ENCODE measurements at regions not wholly inside any gene's neighbourhood (a gene's known extent, or its start where the extent isn't known, plus 50 kb on each side); places are given as distances from the start of the nearest gene placed in this dataset.

DNA sequence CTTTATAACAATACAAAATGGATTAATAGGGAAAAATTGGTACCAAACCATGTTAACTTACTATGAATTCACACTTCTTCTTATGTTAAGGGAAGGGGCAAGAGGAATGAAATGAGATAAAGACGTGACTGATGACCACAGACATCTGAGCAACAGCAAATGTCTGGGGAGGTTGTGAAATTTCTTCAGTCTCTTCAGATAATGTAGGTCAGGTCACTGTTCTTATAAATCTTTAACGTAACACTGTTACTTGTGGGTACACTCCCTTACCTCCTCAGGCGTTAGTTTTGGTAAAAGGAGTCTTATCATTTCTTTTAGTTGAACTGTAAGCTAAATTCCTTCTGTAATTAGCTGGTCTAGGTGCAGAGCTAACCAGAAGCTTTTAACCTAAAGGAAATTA, 405.0 kb upstream of the LRFN5 start:
- no peak overlapping the region for H3K4me3 ChIP-seq
- no peak for DNase-seq (ENCODE audit: low read depth in 1 of 2, low spot score in 2 of 2)
- H3K4me1 ChIP-seq (replicated peaks), result no peaks in the 10 kb centered on the region
- no peak overlapping the region for H3K27ac ChIP-seq
- no peaks in the 10 kb centered on the region for H3K9me3 ChIP-seq (replicated peaks)
- H3K36me3 ChIP-seq, result no peaks in the 10 kb centered on the region
- no peaks in the 10 kb centered on the region for H3K27me3 ChIP-seq (replicated peaks)

DNA sequence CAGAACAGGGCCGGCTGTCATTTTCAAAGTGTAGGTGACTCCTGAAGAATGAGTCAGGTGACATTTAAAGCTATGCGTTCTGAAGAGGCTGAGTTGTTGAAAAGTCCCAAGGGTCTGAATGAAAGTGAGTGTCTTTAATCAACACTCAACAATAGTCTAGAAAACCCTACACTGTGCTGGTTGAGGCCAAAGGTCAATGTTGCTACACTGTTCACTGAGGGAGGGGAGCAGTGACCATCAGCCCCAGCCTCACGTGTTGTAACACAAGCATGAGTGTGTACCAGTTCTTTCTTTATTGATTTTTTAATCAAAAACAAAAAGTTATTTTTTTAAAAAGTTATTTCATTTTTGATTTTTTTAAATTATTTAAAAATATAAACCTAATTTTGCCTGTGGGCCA, 418.8 kb upstream of the LRFN5 start:
- Histone ChIP-seq H3K9me3 (replicated peaks) (no peaks in the 10 kb centered on the region), H3K4me1 (replicated peaks) (no peaks in the 10 kb centered on the region), H3K27me3 (replicated peaks) (no peaks in the 10 kb centered on the region)

DNA sequence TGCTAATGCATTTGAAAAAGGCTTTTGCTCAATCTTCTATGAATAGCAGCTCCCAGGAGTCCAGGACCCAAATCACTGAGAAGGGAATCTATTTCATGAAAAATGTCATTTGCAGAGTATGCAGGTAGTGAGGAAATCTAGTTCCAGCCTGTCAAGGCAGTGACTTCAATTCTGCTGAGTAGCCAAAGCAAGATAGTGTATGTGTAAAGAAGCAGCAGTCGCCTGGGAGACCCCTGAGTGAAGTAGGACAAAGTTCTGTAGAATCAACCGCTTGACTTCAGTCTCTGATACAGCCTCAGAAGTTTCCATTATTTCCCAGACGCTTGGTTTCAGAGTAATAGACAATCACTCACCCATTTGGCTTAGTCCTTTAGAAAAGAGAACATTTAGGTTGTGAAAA, 435.6 kb upstream of the LRFN5 start:
- no peak for DNase-seq (ENCODE audit: low read depth in 1 of 2, low spot score in 2 of 2)
- Histone ChIP-seq H3K4me1 (replicated peaks) (no peaks in the 10 kb centered on the region), H3K9me3 (replicated peaks) (no peaks in the 10 kb centered on the region), H3K4me3 (no peak overlapping the region), H3K27ac (no peak overlapping the region), H3K36me3 (no peaks in the 10 kb centered on the region), H3K27me3 (replicated peaks) (no peaks in the 10 kb centered on the region)

More for the DNA sequence above, 418.8 kb upstream of the LRFN5 start:
- H3K36me3 ChIP-seq, result no peaks in the 10 kb centered on the region
- no peak overlapping the region for H3K27ac ChIP-seq
- no peak overlapping the region for H3K4me3 ChIP-seq
- no peak for DNase-seq (ENCODE audit: low read depth in 1 of 2, low spot score in 2 of 2)

DNA sequence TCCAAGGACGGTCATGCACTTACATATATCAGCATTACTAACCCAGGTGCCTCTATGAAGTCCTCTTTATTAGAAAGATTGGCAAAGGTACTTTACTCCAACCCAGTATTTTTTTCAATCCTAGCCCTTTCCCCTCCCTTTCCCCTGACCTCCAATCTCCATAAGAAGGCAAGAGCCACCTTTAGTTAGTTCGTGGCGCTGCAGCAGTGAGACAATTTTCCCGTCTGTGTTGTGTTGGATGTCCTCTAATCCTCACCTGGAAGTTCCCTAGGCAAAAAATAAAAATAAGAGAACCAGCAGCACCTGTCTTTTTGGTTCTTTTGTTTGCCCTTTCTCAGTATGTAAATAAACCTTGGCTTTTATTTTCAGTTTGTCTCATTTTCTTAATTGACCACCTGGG, 439.6 kb upstream of the LRFN5 start:
- no peak for DNase-seq (ENCODE audit: low read depth in 1 of 2, low spot score in 2 of 2)
- H3K27ac ChIP-seq, result no peak overlapping the region
- no peaks in the 10 kb centered on the region for H3K27me3 ChIP-seq (replicated peaks)
- H3K4me1 ChIP-seq (replicated peaks), result no peaks in the 10 kb centered on the region
- no peak overlapping the region for H3K4me3 ChIP-seq
- no peaks in the 10 kb centered on the region for H3K36me3 ChIP-seq
- no peaks in the 10 kb centered on the region for H3K9me3 ChIP-seq (replicated peaks)

DNA sequence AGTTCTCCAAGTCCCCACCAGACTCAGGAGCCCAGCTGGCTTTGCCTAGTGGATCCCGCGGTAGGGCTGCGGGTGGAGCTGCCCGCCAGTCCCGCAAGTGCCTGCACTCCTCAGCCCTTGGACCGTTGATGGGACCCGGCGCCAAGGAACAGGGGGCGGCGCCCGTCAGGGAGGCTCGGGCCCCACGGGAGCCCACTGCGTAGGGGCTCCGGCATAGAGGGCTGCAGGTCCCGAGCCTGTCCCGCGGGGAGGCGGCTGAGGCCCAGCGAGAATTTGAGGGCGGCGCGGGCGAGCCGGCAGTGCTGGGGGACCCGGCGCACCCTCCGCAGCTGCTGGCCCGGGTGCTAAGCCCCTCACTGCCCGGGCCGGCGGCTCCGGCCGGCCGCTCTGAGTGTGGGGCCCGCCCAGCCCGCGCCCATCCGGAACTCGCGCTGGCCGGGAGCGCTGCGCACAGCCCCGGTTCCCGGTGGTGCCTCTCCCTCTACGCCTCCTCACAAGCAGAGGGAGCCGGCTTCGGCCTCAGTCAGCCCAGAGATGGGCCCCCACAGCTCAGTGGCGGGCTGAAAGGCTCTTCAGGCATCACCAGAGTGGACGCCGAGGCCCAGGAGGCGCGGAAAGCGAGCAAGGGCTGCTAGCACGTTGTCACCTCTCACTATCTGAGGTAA, 452.4 kb upstream of the LRFN5 start:
- Histone ChIP-seq H3K36me3 (no peaks in the 10 kb centered on the region), H3K27ac (no peak overlapping the region), H3K4me3 (no peak overlapping the region), H3K4me1 (replicated peaks) (no peaks in the 10 kb centered on the region), H3K9me3 (replicated peaks) (no peaks in the 10 kb centered on the region; the same call in 1 of the 2 replicates), H3K27me3 (replicated peaks) (no peaks in the 10 kb centered on the region)
- no peak for DNase-seq (ENCODE audit: low read depth in 1 of 2, low spot score in 2 of 2)

DNA sequence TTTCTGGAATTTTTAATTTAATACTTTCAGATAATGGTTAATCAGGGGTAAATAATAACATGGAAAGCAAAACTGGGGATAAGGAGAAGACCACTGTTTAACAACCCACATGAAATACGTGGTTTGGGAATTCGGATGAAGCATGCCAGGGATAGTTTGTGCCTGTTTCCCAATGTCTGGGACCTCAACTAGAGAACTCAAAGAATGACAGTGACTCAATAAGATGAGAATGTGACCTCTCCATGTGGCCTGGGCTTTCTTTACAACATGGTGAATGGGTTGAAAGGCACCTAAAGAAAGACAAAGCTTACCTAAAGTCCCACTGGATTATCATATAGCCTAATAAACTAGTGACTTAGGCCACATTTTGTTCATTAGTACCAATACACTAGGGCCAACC, 460.3 kb upstream of the LRFN5 start:
- no peaks in the 10 kb centered on the region for H3K27me3 ChIP-seq (replicated peaks)
- H3K9me3 ChIP-seq (replicated peaks), result no peaks in the 10 kb centered on the region; the same call in 1 of the 2 replicates
- no peaks in the 10 kb centered on the region for H3K4me1 ChIP-seq (replicated peaks)
- no peak for DNase-seq (ENCODE audit: low read depth in 1 of 2, low spot score in 2 of 2)
- H3K4me3 ChIP-seq, result no peak overlapping the region
- H3K36me3 ChIP-seq, result no peaks in the 10 kb centered on the region
- no peak overlapping the region for H3K27ac ChIP-seq

DNA sequence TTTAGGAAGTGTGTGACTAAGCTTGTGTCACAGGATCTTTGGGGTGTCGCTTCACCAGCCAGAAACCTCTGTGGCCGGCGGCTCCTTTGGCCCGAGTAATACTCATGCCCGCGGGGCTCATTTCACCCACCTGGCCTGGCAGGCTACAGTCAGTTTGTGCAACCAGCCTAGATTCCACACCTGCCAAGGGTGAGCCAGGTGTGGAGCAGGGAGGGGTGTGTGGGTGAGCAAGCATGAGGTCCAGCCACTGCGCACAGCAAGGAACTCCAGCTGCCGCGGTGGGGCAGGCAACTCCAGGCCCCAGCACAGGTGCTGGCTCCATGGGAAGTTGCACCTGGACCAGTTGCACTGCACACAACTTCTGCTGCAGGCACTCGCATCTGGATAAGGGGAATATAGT, 462.3 kb upstream of the LRFN5 start:
- Histone ChIP-seq H3K9me3 (replicated peaks) (no peaks in the 10 kb centered on the region), H3K36me3 (no peaks in the 10 kb centered on the region), H3K27me3 (replicated peaks) (no peaks in the 10 kb centered on the region), H3K4me3 (no peak overlapping the region), H3K4me1 (replicated peaks) (no peaks in the 10 kb centered on the region), H3K27ac (no peak overlapping the region)
- no peak for DNase-seq (ENCODE audit: low read depth in 1 of 2, low spot score in 2 of 2)

DNA sequence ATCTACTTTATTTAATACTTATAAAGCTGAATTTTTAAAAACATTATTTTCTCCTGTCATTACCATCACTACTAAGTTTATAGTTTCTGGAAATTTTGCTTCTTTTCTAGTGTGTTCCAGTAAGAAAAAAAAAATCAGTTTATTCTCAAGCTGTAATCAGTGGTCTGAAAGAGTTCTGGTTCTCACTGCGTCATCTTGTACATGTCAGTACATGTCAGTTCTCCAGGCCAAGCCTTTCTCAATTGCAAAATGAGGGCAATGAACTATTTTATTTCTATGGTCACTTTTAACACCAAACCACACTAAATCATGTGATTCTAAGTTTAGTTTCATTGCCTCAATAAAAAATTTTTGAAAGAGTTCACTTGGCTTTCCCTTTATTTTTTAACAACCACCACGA, 468.9 kb upstream of the LRFN5 start:
- no peak overlapping the region for H3K27ac ChIP-seq
- DNase-seq (ENCODE audit: low read depth in 1 of 2, low spot score in 2 of 2), result no peak
- no peak overlapping the region for H3K4me3 ChIP-seq

DNA sequence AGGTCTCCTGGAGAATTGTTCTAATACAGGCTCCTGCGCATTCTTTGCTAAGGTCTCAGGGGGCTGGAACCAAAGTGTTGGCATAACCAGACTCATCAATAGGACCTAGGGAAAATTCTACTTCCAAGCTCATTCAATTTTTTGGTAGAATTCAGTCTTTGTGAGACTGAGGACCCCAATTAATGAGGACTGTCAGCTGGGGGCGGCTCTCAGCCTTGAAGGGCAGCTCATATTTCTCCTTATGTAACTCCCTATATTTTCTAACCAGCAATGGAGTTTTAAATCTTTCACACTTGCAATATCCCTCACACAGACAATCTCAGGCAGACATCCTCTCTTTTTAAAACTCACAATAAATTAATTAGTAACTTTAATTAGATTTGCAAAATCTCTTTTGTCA, 476.4 kb upstream of the LRFN5 start:
- no peaks in the 10 kb centered on the region for H3K9me3 ChIP-seq (replicated peaks)
- H3K36me3 ChIP-seq, result no peaks in the 10 kb centered on the region
- DNase-seq (ENCODE audit: low read depth in 1 of 2, low spot score in 2 of 2), result no peak
- no peak overlapping the region for H3K27ac ChIP-seq
- H3K27me3 ChIP-seq (replicated peaks), result no peaks in the 10 kb centered on the region
- H3K4me1 ChIP-seq (replicated peaks), result no peaks in the 10 kb centered on the region
- no peak overlapping the region for H3K4me3 ChIP-seq

More for the DNA sequence above, 468.9 kb upstream of the LRFN5 start:
- no peaks in the 10 kb centered on the region for H3K4me1 ChIP-seq (replicated peaks)
- no peaks in the 10 kb centered on the region for H3K9me3 ChIP-seq (replicated peaks)
- H3K36me3 ChIP-seq, result no peaks in the 10 kb centered on the region
- no peaks in the 10 kb centered on the region for H3K27me3 ChIP-seq (replicated peaks)

DNA sequence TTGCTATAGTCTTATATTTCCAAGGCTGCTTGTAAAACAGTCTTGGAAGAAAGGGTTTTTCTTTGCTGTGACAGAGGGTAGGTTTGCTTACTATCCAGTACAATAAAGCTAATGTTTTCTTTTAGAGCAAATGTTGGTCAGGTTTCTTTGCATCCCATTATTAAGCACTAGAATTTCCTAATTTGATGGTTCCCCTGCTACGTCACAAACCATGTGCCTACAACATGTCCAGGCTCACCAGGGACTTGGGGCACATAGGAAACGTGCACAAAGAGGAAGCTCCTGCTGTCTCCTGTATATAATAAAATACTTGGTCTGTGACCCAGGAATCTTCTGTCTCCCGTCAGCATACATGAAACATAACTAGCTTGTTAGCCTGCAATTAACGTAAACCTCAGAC, 486.3 kb upstream of the LRFN5 start:
- H3K36me3 ChIP-seq, result no peaks in the 10 kb centered on the region
- H3K4me3 ChIP-seq, result no peak overlapping the region
- no peaks in the 10 kb centered on the region for H3K27me3 ChIP-seq (replicated peaks)
- DNase-seq (ENCODE audit: low read depth in 1 of 2, low spot score in 2 of 2), result no peak
- no peak overlapping the region for H3K27ac ChIP-seq
- no peaks in the 10 kb centered on the region for H3K9me3 ChIP-seq (replicated peaks)
- no peaks in the 10 kb centered on the region for H3K4me1 ChIP-seq (replicated peaks)

DNA sequence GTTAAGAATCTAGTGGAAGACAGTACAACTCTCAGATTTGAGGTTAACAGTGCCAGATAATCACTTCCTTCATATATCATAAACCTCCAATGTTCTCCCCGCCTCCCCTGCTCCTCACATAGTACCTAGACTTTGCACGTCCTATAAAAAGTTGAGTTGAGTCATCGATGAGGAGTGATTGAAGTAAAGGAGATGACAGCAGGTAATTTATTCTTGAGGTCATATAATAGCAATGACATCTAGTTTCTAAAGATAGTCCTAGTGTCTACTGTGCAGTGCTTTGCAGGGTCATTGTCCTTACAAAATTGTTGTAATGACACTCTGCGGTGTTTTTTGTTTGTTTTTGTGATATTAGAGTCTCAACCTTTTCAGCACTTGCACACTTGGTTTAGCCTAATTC, 510.5 kb upstream of the LRFN5 start:
- Histone ChIP-seq H3K27ac (no peak overlapping the region), H3K4me1 (replicated peaks) (no peaks in the 10 kb centered on the region), H3K27me3 (replicated peaks) (no peaks in the 10 kb centered on the region), H3K36me3 (no peaks in the 10 kb centered on the region), H3K9me3 (replicated peaks) (0 out of 2 replicates have a peak, but pooled peaks cover 4% of the 10 kb centered on the region), H3K4me3 (no peak overlapping the region)
- DNase-seq (ENCODE audit: low read depth in 1 of 2, low spot score in 2 of 2), result no peak

DNA sequence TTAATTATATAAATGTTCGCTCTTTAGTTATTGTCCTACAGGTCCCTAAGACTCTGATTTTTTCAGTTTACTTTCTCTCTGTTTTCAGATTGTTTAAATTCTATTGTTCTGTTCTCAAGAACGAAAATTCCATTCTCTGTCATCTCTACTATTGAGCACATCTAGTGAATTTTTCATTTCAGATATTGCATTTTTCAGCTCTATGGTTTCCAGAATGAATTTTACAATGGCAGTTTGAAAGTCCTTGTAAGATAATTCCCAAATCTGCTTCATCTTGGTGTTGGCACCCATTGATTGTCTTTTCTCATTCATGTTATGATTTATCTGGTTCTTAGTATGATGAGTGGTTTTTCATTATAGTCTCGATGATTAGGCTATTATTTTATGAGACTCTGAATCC, 519.6 kb upstream of the LRFN5 start:
- Histone ChIP-seq H3K9me3 (replicated peaks) (no peaks in the 10 kb centered on the region), H3K4me3 (no peak overlapping the region), H3K27me3 (replicated peaks) (no peaks in the 10 kb centered on the region), H3K36me3 (no peaks in the 10 kb centered on the region), H3K4me1 (replicated peaks) (no peaks in the 10 kb centered on the region), H3K27ac (no peak overlapping the region)
- DNase-seq (ENCODE audit: low read depth in 1 of 2, low spot score in 2 of 2), result no peak

DNA sequence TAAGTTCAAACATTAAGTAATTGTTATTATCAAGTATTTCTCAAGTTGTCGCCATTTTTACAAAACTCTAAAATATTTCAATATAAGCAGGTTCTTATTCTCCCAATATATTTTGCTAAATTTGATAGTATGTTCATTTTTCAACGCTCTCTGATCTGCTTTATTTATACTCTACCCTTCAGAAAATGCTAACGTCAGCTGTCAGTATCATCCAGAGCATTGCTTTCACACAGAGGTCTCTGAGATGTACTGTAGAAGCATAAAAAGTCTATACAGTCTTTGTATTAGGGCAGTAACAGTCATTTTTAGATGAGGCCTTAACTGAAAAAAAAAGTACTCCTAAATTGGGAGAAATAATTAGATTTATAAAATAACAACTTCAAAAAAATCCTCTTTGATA, 533.1 kb upstream of the LRFN5 start:
- Histone ChIP-seq H3K9me3 (replicated peaks) (no peaks in the 10 kb centered on the region), H3K36me3 (no peaks in the 10 kb centered on the region), H3K4me1 (replicated peaks) (no peaks in the 10 kb centered on the region), H3K27ac (no peak overlapping the region), H3K4me3 (no peak overlapping the region), H3K27me3 (replicated peaks) (no peaks in the 10 kb centered on the region)
- no peak for DNase-seq (ENCODE audit: low read depth in 1 of 2, low spot score in 2 of 2)

DNA sequence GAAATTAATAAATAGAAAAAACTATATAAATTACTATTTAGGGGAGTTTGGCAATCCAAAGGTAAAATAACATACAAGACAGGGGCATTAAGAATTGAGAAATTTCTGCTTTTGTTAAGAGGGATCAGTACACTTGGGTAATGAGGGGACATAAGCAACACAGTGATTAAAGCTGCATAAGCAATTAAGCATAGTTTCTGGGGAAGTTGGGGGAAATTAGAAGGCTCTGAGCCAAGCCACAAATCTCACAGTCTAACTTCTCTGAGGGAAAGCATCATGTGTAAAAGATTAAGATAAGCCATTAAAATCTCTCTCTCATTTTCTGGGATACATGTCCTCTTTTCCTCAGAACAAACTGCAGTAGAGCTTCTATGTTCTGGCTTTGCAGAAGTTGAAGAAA, 533.9 kb upstream of the LRFN5 start:
- Histone ChIP-seq H3K36me3 (no peaks in the 10 kb centered on the region), H3K4me1 (replicated peaks) (no peaks in the 10 kb centered on the region), H3K27me3 (replicated peaks) (no peaks in the 10 kb centered on the region), H3K9me3 (replicated peaks) (no peaks in the 10 kb centered on the region), H3K27ac (no peak overlapping the region), H3K4me3 (no peak overlapping the region)
- DNase-seq (ENCODE audit: low read depth in 1 of 2, low spot score in 2 of 2), result no peak

DNA sequence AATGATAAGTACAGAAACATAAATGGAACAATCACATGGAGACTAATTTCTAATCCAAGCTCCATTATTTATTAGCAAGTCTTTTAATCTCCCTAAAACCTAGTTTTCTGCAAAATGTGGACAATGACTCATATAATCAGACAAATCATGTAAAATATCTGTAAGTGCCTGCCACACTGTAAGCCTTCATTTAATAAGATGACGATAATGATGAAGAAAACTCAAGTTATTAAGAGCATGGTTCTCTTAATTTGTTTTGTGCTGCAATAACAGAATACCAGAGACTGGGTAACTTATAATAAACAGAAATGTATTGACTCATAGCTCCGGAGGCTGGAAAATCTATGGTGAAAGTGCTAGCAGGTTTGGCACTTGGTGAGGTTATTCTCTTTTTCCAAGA, 535.3 kb upstream of the LRFN5 start:
- Histone ChIP-seq H3K4me3 (no peak overlapping the region), H3K27me3 (replicated peaks) (no peaks in the 10 kb centered on the region), H3K36me3 (no peaks in the 10 kb centered on the region), H3K9me3 (replicated peaks) (no peaks in the 10 kb centered on the region), H3K4me1 (replicated peaks) (no peaks in the 10 kb centered on the region), H3K27ac (no peak overlapping the region)
- no peak for DNase-seq (ENCODE audit: low read depth in 1 of 2, low spot score in 2 of 2)
